ENCODE measurements at regions not wholly inside any gene's neighbourhood (a gene's known extent, or its start where the extent isn't known, plus 50 kb on each side); places are given as distances from the start of the nearest gene placed in this dataset.

DNA sequence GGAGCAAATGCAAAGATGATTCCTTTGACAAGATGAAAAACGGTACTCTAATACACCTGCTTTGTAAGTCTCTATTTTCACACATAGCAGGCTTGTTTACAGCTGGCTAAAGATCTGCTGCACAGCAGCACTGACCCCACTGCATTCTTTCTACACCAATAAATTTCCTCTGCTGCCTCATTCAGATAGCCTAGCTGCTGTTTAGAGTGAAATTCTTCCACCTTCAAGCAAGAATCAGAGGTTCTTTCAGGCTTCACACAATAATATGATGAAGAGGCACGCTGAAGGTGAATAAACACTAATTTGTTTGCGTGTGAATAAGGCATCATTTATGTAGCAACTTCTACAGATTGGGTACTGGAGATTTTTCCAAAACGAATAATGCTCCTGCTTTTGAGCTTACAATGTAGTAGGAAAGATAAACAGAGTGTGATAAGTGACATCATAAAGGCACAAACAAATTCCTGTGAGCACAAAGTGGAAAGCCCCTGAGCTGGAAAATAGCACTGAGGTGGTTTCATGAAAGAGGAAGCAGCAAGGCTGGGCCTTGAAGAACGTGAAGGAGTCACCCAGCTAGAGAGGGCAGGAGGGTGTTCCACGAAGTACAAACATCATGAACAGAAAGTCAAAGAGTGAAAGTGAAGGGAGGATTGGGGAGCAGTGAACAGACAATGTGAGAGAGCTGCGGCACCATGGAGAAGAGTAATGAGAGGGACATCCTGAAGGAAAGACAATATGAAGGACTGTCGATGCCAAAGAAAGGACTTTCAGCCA, 543.4 kb downstream of the CD83 start:
- in situ Hi-C loops (cut with HindIII; ENCODE audit: low sequenced_read_pairs): no loop called here
- DNase-seq (ENCODE audit: low read depth): no peak
- TF ChIP-seq, protein P1, sequence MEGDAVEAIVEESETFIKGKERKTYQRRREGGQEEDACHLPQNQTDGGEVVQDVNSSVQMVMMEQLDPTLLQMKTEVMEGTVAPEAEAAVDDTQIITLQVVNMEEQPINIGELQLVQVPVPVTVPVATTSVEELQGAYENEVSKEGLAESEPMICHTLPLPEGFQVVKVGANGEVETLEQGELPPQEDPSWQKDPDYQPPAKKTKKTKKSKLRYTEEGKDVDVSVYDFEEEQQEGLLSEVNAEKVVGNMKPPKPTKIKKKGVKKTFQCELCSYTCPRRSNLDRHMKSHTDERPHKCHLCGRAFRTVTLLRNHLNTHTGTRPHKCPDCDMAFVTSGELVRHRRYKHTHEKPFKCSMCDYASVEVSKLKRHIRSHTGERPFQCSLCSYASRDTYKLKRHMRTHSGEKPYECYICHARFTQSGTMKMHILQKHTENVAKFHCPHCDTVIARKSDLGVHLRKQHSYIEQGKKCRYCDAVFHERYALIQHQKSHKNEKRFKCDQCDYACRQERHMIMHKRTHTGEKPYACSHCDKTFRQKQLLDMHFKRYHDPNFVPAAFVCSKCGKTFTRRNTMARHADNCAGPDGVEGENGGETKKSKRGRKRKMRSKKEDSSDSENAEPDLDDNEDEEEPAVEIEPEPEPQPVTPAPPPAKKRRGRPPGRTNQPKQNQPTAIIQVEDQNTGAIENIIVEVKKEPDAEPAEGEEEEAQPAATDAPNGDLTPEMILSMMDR (IDR thresholded peaks at IDR 0.05; ENCODE audit: low read depth, low read length, missing control alignments): no peak
- H3K4me3 ChIP-seq (ENCODE audit: low read depth, low read length): no peak overlapping the region

DNA sequence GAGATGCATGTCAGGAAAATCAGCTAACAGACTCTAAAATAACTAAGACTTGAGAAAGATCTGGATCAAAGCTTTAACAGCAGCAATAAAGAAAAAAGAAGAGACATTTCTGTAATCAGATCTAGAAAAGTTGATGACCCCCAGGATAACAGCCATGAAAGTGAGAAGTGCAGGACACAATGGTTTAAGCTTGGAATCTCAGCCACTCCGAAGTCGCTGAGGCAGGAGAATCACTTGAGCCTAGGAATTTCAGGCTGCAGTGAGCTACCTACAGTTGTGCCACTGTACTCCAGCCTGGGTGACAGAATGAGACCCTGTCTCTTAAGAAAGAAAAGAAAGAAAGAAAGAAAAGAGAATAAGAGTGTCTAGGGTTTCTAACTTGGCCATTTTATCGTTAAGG, 544.1 kb downstream of the CD83 start:
- H3K4me3 ChIP-seq (ENCODE audit: low read depth, low read length): no peak overlapping the region

DNA sequence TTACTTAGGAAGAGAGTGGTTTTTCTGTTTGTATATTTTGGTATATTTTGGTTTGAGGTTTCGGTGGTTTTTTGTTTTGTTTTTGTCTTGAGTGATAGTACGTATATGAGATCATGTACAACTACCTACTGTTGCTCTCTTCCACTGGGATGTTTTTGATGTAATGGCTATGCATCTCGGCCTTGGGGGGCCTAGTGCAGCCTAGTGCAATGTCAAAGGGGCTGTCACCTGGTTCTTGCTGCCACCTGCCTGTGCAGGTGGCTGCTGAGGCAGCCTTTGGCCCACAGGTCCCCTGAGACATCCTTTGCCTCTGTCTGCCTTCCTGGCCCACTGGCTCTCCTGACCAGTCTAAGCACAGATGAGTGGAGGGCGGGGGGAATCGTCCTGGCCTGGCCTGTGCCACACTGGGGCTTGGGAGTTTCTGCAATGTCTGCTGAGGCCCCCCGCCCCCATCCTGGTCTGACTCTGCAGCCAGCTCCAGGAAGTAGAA, 546.6 kb downstream of the CD83 start:
- in situ Hi-C loops (cut with HindIII; ENCODE audit: low sequenced_read_pairs): no loop called here
- TF ChIP-seq, protein P1 (IDR thresholded peaks at IDR 0.05; ENCODE audit: low read depth, low read length, missing control alignments): no peak
- no peak for DNase-seq (ENCODE audit: low read depth)
- no peak overlapping the region for H3K4me3 ChIP-seq (ENCODE audit: low read depth, low read length)

More for the DNA sequence above, 544.1 kb downstream of the CD83 start:
- in situ Hi-C loops (cut with HindIII; ENCODE audit: low sequenced_read_pairs): no loop called here
- no peak for DNase-seq (ENCODE audit: low read depth)
- TF ChIP-seq, protein P1 (IDR thresholded peaks at IDR 0.05; ENCODE audit: low read depth, low read length, missing control alignments): no peak

DNA sequence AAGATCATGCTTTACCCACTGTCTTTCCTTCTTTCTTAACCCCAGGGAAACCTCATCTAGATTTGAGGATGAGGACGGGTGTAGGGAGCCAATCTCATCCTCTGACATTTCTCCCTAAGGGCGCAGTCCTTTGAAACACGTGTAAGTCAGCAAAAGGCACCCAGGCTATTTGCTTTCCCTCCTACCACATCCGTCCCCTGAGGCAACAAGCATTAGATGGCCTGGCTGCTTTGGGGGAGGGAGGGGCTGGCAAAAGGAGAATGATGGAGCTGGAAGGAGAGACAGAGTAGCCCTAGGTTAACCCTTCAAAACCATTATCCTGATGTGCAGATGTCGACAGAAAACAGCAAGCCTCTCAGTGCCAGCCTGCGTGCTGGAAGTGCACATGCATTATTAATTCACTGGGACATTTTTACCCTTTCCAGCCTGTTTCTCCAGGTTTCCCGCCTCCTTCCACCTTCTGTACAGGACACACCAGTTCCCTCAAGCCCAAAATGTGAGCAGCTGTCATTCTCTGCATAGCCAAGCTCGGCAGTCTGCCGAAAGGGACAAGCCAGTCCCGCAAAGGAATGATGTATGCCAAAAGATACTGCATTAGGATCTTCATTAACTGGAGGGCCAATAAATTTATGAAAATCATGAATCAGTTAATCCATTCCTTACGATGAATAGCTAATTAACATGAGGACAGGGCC, 547.2 kb downstream of the CD83 start:
- TF ChIP-seq, protein P1 (IDR thresholded peaks at IDR 0.05; ENCODE audit: low read depth, low read length, missing control alignments): no peak
- H3K4me3 ChIP-seq (ENCODE audit: low read depth, low read length): no peak overlapping the region
- in situ Hi-C loops (cut with HindIII; ENCODE audit: low sequenced_read_pairs): no loop called here
- DNase-seq (ENCODE audit: low read depth): no peak

DNA sequence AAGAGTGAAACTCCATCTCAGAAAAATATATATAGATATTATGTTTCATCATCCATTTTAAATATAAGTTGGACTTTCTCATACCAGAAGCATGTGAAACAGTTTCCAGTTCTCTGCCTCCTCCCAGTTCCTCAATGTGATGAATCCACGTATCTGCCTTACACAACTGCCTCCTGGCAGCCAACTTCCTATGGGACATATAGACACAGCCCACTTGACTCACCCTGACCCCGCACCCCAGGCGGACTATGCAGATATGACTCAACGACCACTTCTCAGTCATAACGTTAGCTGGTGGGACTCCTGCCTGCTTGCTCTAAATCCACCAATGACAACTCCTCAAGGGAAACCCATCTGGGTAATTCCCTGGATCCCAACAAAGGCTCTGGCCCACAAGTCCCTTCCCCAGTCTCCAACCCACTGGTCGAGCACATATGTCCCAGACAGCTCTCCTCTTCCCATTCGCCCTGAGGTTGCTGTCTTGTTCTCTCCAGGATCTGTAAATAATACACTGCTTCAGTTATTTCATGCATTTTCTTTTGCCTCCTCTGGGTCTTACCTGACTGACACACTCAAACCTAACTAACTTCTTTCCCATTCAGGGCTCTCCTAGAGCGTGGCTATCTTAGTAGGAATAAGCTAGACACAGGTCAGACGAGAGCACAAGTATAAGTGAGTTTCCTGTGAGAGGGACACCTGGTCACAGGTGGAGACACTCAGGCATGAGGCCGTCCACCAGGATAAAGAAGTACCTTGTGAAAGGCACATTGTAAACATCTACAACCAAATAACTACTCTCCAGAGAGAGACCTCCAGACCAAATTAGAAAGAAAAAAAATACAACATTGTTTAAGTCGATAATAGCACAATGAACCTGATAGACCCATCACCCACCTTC, 548.5 kb downstream of the CD83 start:
- peak; percentile 48 for DNase-seq (ENCODE audit: low read depth)
- H3K4me3 ChIP-seq (ENCODE audit: low read depth, low read length): no peak overlapping the region
- in situ Hi-C loops (cut with HindIII; ENCODE audit: low sequenced_read_pairs): no loop called here
- TF ChIP-seq, protein P1 (IDR thresholded peaks at IDR 0.05; ENCODE audit: low read depth, low read length, missing control alignments): no peak

DNA sequence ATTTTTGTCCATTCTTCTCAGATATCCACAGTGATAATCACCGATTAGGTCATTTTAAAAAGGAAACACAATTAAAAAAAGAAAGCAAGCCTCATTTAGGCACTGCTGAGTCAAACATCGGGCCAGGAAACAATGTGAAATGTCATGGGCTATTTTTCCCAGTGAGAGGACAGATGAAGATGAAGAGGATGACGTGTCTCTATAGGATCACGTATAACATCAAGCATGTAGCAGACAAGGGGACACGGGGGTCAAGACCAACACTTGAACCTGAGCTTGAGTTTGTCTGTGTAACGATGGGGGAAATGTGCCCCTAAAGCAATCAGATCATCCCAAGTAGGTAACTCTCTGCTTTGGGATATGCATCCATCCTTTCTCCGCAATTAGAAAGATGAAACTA, 553.2 kb downstream of the CD83 start:
- no peak overlapping the region for H3K4me3 ChIP-seq (ENCODE audit: low read depth, low read length)
- DNase-seq (ENCODE audit: low read depth): no peak
- TF ChIP-seq, protein P1 (IDR thresholded peaks at IDR 0.05; ENCODE audit: low read depth, low read length, missing control alignments): no peak
- in situ Hi-C loops (cut with HindIII; ENCODE audit: low sequenced_read_pairs): no loop called here

All from astrocyte of the cerebellum (primary cell).